ENCODE measurements at regions not wholly inside any gene's neighbourhood (a gene's known extent, or its start where the extent isn't known, plus 50 kb on each side); places are given as distances from the start of the nearest gene placed in this dataset.

DNA sequence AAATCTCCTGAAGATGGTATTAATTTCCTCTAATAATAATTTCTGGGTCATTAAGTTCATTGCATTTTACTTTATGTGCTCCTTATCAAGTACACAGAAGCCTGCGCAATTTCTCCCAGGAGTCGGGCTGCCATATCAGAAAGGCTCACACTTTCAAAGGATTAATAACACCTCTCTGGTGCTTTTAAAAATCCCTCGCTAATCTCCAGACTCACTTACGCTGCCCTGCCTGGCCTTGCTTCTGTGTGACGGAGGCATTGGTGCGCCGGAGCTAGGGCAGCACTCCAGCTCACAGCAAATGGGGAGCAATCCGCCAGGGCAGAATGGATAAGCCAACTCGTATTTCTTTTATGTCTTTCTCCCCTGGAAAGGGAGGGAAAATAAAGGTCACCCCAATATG is 300.8 kb downstream of the EFNB2 start:
- no peak for DNase-seq (ENCODE audit: low spot score)

DNA sequence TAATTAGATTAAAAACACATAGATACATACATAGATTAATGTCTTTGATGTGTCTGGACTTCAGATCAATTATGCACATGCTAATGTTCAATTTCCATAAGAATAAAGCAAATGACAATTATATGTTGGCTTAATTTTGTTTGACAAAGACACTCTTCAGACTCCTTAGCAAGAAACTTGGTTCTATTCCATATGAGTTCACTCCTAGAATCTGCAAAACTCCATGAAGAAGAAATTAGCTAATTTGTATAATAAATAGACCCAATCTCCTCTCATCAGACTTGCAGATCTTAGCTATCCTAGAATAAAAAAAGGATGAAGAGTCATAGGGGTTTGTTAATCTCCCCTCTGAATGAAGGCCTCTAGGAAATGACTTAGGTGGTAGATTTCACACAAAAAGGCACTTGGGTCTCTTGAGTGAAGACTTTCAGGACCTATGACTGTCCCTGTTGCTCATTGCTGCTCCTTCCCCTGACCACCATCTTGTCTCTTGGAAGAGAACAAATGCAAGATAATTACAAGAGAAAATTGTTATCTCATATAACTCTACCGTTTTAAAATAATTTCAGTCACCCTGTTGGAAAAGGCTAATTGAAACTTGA is 302.2 kb downstream of the EFNB2 start:
- DNase-seq (ENCODE audit: low spot score): no peak

DNA sequence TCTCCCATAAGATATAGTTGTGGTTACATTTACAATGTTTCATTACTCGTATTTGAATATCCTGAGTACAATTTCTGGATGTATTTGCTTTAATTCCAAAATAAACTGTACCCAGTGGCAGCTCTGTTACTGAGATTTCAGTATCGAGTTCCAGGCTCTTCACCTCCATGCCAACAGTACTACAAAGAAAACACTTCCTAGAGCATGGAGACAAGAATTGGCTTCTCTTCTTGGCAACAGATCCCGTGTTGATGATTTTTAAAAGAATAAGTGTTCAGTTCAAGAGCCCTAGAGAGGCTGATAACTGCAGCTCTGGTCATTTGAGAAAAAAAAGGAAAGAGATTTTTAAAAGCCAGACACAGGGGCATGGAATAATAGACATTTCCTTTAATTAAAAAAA is 302.8 kb downstream of the EFNB2 start:
- no peak for DNase-seq (ENCODE audit: low spot score)

DNA sequence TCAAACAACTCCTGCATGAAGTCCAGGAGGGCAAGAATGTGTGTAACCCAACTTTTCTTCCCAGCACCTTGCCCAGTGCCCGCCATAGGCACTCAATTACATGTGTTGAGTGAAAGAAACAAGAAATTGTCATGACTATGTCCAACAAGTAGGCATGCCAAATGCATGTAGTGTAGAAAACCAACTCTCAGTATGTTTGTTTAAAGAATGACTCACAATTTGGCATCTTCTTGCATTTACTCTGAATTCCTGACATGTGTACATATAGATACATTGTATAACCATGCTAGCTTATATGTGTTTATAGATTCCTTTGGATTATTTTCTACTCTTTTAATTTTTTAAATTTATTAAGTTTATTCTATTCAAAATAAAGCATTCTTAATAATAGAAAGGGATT is 305.0 kb downstream of the EFNB2 start:
- no peak for DNase-seq (ENCODE audit: low spot score)

DNA sequence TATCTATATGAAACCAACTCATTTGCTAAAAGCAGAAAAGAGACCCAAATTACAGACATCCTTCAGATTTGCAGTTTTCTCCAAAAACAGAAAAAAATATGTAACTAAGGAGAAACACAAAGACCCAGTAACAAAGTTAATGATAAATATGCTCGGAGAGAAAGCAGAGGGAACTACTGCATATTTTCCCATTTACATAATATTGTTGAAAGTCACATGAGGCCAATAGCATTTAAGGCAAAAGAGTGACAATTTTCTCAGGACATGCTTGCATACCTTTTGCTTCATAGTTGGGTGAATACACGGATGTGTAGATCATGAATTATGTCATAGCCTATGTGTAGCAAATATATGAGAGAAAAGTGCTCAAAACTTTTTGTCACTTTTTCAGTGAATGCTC is 310.3 kb downstream of the EFNB2 start:
- DNase-seq (ENCODE audit: low spot score): no peak

DNA sequence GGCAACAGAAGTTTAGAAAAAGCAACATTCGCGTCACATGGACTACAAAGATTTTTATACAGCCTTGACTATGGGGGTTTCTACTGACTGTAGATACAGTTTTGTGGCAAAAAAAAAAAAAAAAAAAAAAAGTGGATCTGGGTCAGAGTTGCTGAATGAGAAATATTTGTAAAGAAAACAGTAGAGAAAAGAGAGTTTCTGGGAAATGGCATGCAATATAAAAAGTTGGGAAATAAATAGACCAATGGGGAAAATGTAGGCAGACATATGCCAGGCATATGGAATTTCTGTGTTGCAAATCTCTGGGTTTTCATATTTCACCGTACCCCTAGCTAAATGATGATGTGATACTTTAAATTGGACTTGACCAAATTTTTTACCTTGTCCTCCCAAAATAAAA is 315.3 kb downstream of the EFNB2 start:
- DNase-seq (ENCODE audit: low spot score): no peak

DNA sequence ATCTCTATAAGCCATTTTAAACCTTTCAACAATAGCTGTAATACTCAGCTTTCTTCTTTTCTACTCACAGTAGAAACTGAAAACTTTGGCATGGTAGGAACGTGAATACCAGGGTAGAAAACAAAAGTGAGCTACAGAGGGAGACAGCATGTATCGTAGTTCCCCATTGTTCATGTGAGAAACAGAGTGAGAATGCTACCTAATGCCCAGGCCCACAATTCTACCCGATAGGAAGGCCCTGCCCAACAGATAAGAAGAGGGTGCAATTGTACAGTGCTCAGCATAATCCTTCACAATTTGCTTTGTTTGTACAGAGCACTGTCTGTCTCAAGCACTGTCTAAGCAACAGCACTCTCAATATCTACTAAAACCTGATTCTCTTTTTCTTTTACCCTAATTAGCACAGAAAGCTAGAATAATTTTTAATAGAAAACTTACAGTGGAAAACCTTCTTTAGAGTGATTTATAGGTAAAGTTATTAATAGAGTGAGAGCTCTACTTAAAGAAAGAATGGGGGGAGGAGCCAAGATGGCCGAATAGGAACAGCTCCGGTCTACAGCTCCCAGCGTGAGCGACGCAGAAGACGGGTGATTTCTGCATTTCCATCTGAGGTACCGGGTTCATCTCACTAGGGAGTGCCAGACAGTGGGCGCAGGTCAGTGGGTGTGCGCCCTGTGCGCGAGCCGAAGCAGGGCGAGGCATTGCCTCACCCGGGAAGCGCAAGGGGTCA is 322.3 kb downstream of the EFNB2 start:
- DNase-seq (ENCODE audit: low spot score): peak; percentile 12

DNA sequence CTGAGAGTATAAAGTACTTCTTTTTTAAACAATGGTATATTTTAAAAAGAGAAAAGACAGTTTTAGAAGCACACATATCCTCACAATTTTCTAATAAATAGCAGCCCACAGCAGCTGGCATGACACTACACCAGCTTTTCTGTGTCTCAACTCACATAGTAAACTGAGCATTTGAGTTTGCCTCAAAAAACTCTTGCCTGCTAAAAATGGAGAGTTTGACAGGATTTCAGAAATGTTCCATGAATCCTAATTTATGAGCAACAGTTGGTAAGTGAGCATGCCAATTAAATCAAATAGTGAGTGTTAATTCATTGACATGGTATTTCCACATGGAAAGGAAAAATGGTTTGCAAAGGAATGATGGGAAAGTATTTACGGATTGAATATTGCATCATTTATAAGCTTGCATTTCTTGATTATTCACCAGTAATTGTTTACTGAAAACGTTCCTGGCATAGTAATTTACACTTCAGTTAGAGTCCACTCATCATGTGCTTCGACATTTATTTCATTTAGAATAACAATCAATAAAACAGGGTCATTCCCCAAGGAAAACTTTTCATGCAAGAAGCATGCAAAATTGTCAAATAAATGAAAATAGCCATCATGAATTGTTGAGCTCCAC is 323.0 kb downstream of the EFNB2 start:
- DNase-seq (ENCODE audit: low spot score): peak; percentile 13

DNA sequence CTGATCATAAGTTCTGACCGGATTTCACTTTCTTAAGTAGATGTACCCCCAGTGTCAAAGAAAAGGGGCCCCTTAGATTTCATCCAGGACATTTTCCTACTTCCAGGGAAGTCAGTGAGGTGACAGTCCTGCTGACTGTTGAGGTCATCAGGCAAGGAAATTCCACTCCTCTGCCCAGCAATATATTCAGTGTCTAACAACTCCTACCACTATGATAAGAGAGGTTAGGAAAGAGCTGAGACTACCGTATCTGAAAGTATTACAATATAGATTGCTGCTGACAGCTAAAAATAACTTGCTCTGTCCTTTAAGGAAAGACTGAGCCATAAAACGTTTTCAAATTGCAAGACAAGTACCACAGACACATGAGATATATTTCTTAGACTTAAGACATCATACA is 325.1 kb downstream of the EFNB2 start:
- DNase-seq (ENCODE audit: low spot score): no peak

DNA sequence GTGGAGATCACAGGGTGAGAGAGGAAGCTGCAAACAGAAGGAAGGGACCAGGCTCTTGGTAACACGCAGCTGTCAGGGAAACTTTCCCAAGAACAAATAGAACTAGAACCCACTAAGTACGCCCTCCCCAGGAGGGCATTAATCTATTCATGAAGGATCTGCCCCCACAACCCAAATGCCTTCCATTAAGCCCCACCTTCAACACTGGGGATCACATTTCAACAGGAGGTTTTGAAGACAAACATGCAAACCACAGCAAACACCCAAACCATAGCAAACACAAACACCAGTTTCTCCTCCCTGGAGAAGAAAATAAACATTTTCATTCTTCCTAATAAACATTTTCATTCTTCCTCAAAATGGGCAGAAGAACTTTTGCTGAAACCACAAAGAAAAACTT is 329.6 kb downstream of the EFNB2 start:
- no peak for DNase-seq (ENCODE audit: low spot score)

DNA sequence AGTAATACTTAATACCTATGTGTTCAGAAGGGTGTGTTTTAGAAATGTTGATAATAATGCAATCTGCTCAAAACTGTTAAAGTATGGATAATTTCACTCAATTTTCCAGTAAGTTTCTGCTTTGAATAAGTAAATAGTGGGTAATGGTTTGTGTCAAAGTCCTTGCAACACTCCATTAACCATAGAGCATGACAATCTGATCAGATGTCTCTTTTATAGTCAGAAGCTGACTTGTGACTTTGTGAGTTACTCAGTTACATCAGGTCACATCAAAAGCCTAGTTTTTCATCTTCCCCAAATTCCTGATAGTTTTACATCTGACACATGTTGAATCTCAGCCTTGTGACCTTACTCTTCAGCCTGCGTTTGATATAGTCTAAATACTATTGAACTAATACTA is 338.0 kb downstream of the EFNB2 start:
- DNase-seq (ENCODE audit: low spot score): no peak

DNA sequence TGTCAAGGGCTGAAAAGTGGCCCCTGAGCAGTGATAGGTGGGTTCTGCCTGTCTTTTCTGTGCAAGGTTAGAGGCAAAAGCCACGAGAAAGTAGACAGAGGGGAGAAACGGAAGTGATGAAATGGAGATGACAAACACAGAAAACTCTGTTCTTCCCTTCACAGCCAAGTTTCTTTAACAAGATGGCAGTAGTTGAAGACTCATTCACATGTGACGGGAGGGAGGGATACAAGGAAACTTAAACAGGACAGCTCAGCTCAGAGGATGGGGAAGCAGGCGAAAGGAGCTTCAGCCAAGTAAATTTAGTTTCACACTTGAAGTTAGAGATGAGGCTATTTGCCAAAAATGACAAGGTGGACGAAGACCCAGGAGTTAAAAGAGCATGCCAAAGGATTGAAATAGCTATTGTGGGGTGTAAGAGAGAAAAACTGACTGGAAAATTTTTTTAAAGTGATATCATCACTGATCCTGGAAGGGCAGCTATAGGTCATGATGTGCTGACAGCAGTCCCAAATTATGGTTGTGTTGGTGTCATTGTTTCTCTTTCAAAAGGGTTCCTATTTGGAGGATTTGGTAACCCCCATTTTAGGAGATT is 347.9 kb downstream of the EFNB2 start:
- no peak for DNase-seq (ENCODE audit: low spot score)

DNA sequence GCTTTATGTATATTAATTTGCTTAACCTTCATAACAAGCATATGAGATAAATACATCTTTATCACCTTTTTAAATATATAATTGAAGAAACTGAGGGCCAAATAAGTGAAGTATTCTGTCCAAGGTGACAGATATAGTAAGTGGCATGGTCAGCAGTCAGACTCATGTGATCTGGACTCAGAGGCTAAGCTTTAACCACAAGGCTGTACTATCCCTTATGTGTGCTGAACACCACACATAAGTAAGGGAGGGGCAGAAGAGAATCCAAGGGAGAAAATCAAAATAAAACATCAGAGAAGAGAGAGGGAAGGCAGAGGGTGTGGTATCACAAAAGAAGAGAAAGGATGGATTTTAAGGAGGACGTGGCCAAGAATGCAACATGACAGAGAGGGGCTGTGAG is 348.4 kb downstream of the EFNB2 start:
- no peak for DNase-seq (ENCODE audit: low spot score)

DNA sequence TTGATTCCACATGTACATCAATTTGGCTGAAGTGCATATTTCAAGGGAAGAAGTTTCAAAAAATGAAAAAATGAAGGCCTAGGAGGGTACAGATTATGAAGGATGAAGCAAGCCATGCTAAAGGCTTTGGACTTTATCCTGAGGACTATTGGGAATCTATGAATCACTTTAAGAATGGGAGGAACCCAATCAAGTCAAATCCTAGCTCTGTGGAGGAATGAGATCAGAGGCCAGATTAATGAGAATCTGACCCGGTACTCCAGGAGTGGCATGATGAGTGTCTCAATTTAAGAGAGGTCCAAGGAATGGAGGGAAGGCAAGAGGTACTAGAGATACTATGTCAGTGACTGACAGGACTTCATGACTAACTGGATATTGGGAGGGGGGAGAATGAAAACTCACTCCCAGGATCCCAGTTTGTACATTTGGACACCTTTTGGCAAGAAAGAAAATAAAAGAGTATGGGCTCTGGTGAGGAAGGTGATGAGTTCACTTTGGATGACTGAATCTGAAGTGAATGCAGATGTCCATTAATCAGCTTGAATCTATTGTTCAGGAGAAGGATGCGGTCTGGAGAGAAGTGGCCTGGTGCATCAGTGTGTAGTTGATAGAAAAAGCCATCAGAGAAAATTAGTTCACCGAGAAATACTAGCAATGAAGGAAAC is 349.0 kb downstream of the EFNB2 start:
- no peak for DNase-seq (ENCODE audit: low spot score)

DNA sequence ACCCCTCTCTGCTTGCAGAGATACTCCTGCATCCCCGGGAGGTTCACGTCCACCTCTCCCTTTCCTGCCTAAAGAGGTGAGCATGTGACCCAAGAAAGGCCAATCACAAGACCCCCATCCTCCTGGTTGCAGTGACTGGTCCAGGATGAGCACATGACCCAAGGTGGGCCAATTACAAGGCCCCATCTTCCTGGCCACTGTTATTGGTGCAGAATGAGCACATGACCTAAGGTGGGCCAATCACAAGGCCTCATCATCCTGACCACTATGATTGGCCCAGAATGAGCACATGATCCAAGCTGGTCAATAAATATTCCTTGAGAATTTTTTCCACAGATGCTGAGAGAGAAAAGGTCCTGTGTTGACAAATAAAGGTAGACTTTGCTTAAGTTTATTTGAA is 350.7 kb downstream of the EFNB2 start:
- DNase-seq (ENCODE audit: low spot score): no peak

DNA sequence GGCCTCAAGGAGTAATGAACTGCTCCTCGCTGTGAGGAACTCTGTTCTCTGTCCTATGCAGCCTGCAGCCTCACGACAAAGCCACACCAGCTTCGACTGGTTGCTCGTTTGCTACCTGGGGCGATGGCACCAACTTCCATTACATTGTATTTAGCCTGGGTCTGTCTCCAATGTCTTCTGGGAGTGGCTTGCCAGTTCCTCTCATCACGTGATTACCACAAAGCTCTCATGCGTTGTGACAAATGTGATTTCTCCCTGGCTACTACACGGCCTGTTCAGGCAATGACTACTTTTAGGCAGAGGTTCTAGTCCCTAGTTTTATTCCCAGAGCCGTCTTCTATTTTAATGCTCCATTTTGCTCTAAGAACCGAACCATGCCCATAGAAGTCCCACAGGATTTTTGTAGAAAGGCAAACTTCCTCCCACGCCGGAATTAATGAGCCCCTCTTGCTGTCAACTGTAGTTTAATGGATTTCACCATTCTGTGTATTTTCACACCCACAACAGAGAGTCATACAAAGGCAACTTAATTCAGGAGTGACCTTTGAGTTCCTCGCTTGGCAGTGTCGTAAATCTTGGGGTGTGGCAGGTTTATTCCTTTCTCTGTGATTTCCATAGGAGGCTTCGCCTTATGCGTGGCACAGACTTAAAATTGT is 351.9 kb downstream of the EFNB2 start:
- no peak for DNase-seq (ENCODE audit: low spot score)

DNA sequence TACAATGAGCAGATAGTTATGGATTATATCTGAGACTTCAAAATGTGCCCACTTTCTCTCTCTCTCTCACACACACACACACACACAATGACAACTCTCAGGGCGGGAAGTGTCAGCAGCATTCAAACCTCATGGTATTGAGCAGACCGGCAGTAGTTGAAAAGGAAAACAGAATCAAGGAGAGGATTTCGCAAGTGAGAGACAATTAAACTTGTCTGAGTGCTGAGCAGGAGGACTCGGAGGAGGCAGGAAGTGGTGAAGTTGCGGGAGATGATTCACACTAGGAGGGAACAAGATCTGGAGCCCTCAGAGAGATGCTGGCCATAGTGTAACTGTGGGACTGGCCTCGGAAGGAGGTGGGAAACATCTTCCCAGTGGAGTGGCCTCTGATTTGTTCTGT is 353.1 kb downstream of the EFNB2 start:
- DNase-seq (ENCODE audit: low spot score): peak; percentile 36

DNA sequence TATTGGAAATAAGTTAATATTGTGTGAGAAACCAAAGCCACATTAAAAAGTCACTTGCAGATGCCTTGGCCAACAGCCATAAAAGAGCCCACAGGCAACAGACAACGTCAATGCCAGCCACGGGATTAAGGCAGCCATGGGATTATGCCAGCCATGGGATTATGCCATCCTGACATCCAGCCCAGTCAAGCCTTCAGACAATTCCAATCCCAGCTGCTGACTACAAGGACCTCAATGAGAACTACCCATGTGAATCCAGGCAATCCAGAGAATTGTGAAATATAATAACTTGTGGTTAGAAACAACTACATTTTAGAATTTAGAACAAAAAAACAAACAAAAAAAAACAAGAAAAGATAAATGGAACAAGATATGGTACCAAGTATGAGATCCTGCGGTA is 356.6 kb downstream of the EFNB2 start:
- DNase-seq (ENCODE audit: low spot score): no peak

DNA sequence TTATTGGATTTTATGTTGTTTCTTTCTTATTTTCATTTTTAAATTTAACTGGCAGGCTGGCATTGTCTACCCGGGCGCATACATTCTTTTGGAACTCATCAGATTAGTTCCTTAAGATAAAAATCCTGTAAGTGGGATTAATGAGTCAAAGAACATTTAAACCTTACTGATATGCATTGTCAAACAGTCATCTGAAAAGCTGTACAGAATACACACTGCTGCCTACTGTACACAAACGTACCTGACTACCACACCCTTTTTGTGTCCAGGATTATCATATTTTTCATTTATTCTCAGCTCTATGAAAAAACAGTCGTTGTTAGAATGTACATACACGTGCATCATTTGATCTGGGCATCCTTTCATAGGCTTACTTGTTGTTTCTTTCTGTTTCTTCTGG is 358.3 kb downstream of the EFNB2 start:
- no peak for DNase-seq (ENCODE audit: low spot score)

DNA sequence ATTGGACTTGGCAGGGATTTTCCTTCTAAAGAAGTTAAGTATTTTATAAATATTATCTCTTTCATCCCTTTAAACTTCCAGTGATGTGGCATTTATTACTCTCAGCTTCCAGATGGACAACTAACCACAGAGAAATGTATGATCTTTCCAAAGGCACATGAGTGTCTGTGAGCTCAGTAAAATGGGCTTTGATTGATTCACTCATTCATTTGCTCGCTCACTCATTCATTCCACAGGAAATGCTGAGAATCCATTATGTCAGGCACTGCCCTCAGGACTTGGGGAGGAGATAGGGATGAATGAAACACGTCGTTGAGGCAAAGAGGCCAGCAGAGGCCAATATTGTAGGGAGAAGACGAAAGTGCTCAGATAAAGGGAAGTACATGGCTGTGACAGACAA is 359.3 kb downstream of the EFNB2 start:
- peak; percentile 11 for DNase-seq (ENCODE audit: low spot score)

DNA sequence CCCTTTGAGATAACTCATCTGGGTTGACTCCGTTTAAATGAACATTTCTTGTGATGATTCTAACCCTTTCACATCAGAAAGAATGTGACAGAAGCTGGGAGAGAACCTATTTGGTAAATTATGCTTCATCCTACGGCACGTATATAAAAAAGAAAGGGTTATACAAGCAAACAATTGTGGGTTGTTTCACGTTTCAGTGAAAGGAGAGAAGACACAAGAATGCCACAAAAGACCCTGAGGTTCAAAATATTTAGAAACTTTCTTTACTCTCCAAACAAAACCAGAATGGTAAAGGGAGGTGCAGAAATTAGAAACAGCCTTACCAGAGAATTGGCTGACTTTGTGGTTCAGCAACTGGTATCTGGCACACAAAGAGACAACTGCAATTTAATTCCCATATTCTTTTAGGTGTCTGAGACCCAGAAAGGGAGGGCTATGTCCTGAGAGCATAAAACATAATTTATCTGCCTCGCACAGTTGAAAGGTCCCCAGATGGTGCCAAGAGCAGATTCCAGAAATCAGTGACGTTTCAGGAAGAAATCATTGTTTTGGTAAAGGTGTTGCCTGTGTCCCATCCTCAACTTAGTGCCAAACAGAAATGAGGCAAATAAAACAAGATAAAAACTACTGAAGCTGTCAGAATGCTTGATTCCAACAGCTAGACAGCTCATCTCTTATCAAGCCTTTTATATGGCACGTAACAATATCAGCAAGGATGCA is 361.4 kb downstream of the EFNB2 start:
- DNase-seq (ENCODE audit: low spot score): no peak

DNA sequence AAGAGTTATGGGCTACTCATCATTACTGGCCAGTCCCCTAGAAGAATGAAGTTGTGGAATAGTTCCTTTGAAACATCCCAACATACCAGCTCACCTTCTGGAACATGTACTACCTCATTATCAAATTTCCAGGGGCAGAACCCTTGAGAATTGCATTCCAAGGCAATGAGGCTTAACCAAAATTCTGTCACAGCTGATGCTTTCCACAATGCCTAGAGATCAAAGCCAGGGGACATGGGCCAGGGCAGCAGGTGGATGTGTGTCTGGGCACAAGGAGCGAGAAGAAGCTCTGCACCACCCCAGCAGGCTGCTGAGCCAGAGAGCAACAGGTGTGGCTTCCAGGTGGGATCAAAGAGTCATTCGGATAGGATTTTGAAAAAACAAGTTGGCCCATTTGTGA is 362.1 kb downstream of the EFNB2 start:
- peak; percentile 7 for DNase-seq (ENCODE audit: low spot score)
